Fibroblast of lung (primary cell): ENCODE measurements at regions not wholly inside any gene's neighbourhood (a gene's known extent, or its start where the extent isn't known, plus 50 kb on each side); places are given as distances from the start of the nearest gene placed in this dataset.

Experiments used
- DNase-seq, 2 donors: peaks; one replicate each; pipeline versions ENCODE4 v3.0.0 to v3.0.0-alpha.2; 2010; ENCODE audit warnings: low read depth in 2 of 2
- H2AFZ ChIP-seq: 2 replicates; pipeline ENCODE4 v1.5.1; 2012; ENCODE audit warnings: low read length, control low read depth, inconsistent platforms
- H3K27ac ChIP-seq: 2 replicates; pipeline ENCODE4 v1.5.1; 2011; ENCODE audit warnings: low read length, control low read depth; ENCODE audit not compliant: insufficient read depth
- H3K27me3 ChIP-seq: 2 replicates; pipeline ENCODE4 v1.5.1; 2011; ENCODE audit warnings: mild to moderate bottlenecking, low read length; ENCODE audit not compliant: control insufficient read depth, insufficient read depth
- H3K36me3 ChIP-seq: 2 replicates; pipeline ENCODE4 v1.5.1; 2011; ENCODE audit warnings: low read length; ENCODE audit not compliant: control insufficient read depth, insufficient read depth
- H3K4me1 ChIP-seq: 2 replicates; pipeline ENCODE4 v1.5.1; 2011; ENCODE audit warnings: low read length; ENCODE audit not compliant: control insufficient read depth, insufficient read depth; ENCODE audit errors: extremely low read depth
- H3K4me2 ChIP-seq: 2 replicates; pipeline ENCODE4 v1.5.1; 2011; ENCODE audit warnings: low read length, control low read depth; ENCODE audit not compliant: insufficient read depth; ENCODE audit errors: extremely low read depth
- H3K4me3 ChIP-seq, 4 experiments: fragments of 200-600 bp in 1 of 4; sonication (generic) in 1 of 4; replicated peaks in 1 of 4; 2 replicates each; pipeline ENCODE4 v1.5.1; 2011 to 2016; ENCODE audit warnings: low read length in 4 of 4, low read depth in 3 of 4, mild to moderate bottlenecking in 3 of 4, control low read depth in 2 of 4, inconsistent platforms in 1 of 4, mixed read lengths in 1 of 4; ENCODE audit not compliant: insufficient read depth in 1 of 4; ENCODE audit errors: control extremely low read depth in 1 of 4
- H3K79me2 ChIP-seq: 2 replicates; pipeline ENCODE4 v1.5.1; 2012; ENCODE audit warnings: mild to moderate bottlenecking, low read length, inconsistent platforms; ENCODE audit not compliant: control insufficient read depth, insufficient read depth
- H3K9ac ChIP-seq: 2 replicates; pipeline ENCODE4 v1.5.1; 2011; ENCODE audit warnings: mild to moderate bottlenecking, low read length, control low read depth; ENCODE audit not compliant: insufficient read depth
- H3K9me3 ChIP-seq: 2 replicates; pipeline ENCODE4 v1.5.1; 2012; ENCODE audit warnings: low read depth, low read length; ENCODE audit not compliant: control insufficient read depth, insufficient read depth
- H4K20me1 ChIP-seq: 2 replicates; pipeline ENCODE4 v1.5.1; 2011; ENCODE audit warnings: low read length; ENCODE audit not compliant: control insufficient read depth, insufficient read depth; ENCODE audit errors: extremely low read depth
- EZH2 ChIP-seq: IDR thresholded peaks from 2 replicates; pipeline ENCODE4 v1.5.1; 2012; ENCODE audit warnings: low read length, control low read depth, mild to moderate bottlenecking; ENCODE audit errors: missing control alignments
- TF ChIP-seq, protein P1 (sequence below), 2 donors: IDR thresholded peaks in 1 of 2; conservative IDR thresholded peaks in 1 of 2; 1 replicate in 1 of 2; 2 replicates in 1 of 2; pipeline ENCODE4 v1.5.1; 2011 to 2012; ENCODE audit warnings: low read length in 2 of 2, control low read depth in 1 of 2, inconsistent platforms in 1 of 2, low read depth in 1 of 2, mild to moderate bottlenecking in 1 of 2

- no peak overlapping the region for H3K4me3 ChIP-seq
- H3K79me2 ChIP-seq = no peaks in the 10 kb centered on the region
- H4K20me1 ChIP-seq = no peaks in the 10 kb centered on the region
- no peaks in the 10 kb centered on the region for H3K4me1 ChIP-seq
- peak; percentile 31 to 44 for DNase-seq
- no peaks in the 10 kb centered on the region for H3K27me3 ChIP-seq
- no peak overlapping the region for H3K9ac ChIP-seq
- H3K36me3 ChIP-seq = no peaks in the 10 kb centered on the region
- no peaks in the 10 kb centered on the region for H3K9me3 ChIP-seq
- no peak overlapping the region for H3K4me2 ChIP-seq
- no peak overlapping the region for H2AFZ ChIP-seq
- no peak overlapping the region for H3K27ac ChIP-seq
- TF ChIP-seq, protein P1, sequence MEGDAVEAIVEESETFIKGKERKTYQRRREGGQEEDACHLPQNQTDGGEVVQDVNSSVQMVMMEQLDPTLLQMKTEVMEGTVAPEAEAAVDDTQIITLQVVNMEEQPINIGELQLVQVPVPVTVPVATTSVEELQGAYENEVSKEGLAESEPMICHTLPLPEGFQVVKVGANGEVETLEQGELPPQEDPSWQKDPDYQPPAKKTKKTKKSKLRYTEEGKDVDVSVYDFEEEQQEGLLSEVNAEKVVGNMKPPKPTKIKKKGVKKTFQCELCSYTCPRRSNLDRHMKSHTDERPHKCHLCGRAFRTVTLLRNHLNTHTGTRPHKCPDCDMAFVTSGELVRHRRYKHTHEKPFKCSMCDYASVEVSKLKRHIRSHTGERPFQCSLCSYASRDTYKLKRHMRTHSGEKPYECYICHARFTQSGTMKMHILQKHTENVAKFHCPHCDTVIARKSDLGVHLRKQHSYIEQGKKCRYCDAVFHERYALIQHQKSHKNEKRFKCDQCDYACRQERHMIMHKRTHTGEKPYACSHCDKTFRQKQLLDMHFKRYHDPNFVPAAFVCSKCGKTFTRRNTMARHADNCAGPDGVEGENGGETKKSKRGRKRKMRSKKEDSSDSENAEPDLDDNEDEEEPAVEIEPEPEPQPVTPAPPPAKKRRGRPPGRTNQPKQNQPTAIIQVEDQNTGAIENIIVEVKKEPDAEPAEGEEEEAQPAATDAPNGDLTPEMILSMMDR (conservative IDR thresholded peaks at IDR 0.05 in 1 of 2, IDR thresholded peaks at IDR 0.05 in 1 of 2; ENCODE audit: low read depth in 1 of 2, low read length in 2 of 2) = no peak
- no peak for TF ChIP-seq EZH2
Observed at GRCh38 chr6:148175550-148176188, 167.0 kb upstream of the SASH1 start.

DNA sequence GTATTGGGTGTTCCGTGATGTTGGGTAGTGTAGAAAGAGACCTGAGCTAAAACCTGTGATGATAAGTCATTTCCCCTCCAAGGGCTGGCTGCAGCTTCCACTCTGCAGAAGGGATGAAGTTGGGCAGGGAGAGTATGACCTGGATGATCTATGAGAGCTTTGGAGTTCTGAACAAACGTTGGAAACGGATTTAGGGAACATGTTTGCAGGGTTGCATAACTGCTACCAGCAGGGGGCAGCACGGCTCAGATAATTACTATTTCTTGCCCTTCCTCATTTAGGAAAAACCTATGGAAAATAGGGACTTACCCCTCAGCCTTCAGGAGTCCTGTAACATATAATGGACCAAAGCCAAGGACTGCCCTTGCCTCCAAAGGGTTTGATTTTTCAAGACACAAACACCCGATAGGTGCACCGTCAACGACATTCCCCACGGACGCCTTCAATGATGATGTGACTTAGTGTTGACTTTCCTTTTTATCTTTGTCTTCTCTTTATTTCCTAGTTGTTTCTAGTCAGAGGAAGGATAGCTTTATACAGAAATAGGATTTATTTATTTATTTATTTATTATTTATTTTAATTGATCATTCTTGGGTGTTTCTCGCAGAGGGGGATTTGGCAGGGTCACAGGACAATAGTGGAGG is 164.9 kb upstream of the SASH1 start:
- DNase-seq = peak; percentile 36 to 72
- Histone ChIP-seq H3K27me3 (no peaks in the 10 kb centered on the region), H2AFZ (no peak overlapping the region), H3K4me1 (no peaks in the 10 kb centered on the region), H3K79me2 (no peaks in the 10 kb centered on the region), H3K36me3 (no peaks in the 10 kb centered on the region), H4K20me1 (no peaks in the 10 kb centered on the region), H3K4me2 (no peak overlapping the region), H3K4me3 (no peak overlapping the region), H3K9ac (no peak overlapping the region), H3K27ac (no peak overlapping the region), H3K9me3 (no peaks in the 10 kb centered on the region)
- TF ChIP-seq, protein P1 (conservative IDR thresholded peaks at IDR 0.05 in 1 of 2, IDR thresholded peaks at IDR 0.05 in 1 of 2; ENCODE audit: low read depth in 1 of 2, low read length in 2 of 2) = peak; percentile 75 to 89
- TF ChIP-seq EZH2 = no peak

GRCh38 chr6:148179786-148180185 is 162.9 kb upstream of the SASH1 start:
- DNase-seq = peak in 1 of 2 donors; percentile 39
- Histone ChIP-seq H3K27ac (no peak overlapping the region), H3K27me3 (no peaks in the 10 kb centered on the region), H2AFZ (no peak overlapping the region), H3K36me3 (no peaks in the 10 kb centered on the region), H3K4me3 (no peak overlapping the region), H3K4me2 (no peak overlapping the region), H4K20me1 (no peaks in the 10 kb centered on the region), H3K9me3 (no peaks in the 10 kb centered on the region), H3K4me1 (no peaks in the 10 kb centered on the region), H3K79me2 (no peaks in the 10 kb centered on the region), H3K9ac (no peak overlapping the region)
- TF ChIP-seq EZH2 = no peak
- TF ChIP-seq, protein P1 (conservative IDR thresholded peaks at IDR 0.05 in 1 of 2, IDR thresholded peaks at IDR 0.05 in 1 of 2; ENCODE audit: low read depth in 1 of 2, low read length in 2 of 2) = peak; percentile 59 to 71
